ENCODE measurements at regions not wholly inside any gene's neighbourhood (a gene's known extent, or its start where the extent isn't known, plus 50 kb on each side); places are given as distances from the start of the nearest gene placed in this dataset.

GRCh38 chr17:72025113-72025512 is 95.7 kb upstream of the SOX9 start:
- DNase-seq: no peak

GRCh38 chr17:72030067-72030899 is 90.5 kb upstream of the SOX9 start:
- peak; percentile 42 to 56 for DNase-seq

GRCh38 chr17:72031219-72031884 is 89.5 kb upstream of the SOX9 start:
- no peak for DNase-seq

DNA sequence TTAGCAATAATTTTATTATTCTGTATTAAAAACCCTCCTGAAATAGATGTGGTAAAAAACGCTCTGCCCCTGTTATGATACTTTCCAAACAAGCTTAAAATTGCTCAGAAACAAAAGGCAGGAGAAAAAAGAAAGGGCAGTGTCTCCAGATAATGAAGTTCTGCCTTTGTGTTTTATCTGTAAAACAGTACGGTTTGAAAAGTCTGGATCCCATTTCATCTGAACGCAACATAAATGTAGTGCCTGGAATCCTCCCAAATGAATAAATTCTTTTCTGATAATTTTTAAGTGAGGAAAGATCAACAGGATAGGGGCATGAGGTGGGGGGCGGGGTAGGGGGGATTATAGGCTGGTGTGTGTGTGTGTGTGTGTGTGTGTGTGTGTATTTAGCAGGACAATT is 87.5 kb upstream of the SOX9 start:
- DNase-seq: no peak

GRCh38 chr17:72034000-72034399 is 86.8 kb upstream of the SOX9 start:
- no peak for DNase-seq

- no peak for DNase-seq
Measured at GRCh38 chr17:72038427-72038826, 82.4 kb upstream of the SOX9 start.

GRCh38 chr17:72039490-72039889 is 81.3 kb upstream of the SOX9 start:
- DNase-seq: no peak

GRCh38 chr17:72046178-72046577 is 74.6 kb upstream of the SOX9 start:
- no peak for DNase-seq

GRCh38 chr17:72046643-72047612 is 73.9 kb upstream of the SOX9 start:
- DNase-seq: no peak

DNA sequence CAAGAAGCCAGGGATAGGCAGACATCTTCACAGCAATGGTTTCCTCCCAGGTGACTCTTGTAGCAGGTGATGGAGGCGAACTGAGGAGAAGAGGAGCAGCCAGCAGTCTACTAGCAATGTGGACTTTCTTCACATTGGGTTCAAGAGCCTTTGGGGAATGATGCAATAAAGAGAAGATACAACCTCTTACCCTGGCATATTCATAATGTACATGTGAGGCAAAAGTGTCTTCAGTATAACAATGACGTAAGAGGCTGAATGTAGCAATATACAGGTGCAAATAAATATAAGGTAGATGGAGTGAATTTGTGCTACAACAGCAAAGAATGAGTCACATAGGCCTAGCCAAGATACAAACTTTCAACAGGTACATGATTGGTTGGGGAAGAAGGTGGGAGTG is 70.9 kb upstream of the SOX9 start:
- no peak for DNase-seq

DNA sequence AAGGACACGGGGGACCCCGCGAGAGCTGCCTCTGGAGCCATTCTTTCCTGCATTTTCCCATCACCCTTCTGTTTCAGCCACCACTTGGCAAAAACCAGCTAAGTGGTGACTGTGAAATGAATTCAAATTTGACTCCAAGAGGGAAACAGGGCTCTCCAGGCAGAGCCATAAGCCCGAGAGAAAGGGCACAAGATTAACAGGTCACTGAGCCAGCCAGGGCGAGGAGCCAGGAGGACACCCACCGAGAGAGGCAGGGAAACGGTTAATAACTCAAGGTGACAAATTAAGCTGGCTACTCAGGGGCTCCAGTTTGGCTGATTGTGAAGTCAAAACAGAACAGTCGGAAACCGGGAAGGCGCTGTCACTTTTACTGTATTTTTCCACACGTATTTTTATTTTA is 67.8 kb upstream of the SOX9 start:
- no peak for DNase-seq

- no peak for DNase-seq
Measured at GRCh38 chr17:72053449-72053848, 67.4 kb upstream of the SOX9 start.

DNA sequence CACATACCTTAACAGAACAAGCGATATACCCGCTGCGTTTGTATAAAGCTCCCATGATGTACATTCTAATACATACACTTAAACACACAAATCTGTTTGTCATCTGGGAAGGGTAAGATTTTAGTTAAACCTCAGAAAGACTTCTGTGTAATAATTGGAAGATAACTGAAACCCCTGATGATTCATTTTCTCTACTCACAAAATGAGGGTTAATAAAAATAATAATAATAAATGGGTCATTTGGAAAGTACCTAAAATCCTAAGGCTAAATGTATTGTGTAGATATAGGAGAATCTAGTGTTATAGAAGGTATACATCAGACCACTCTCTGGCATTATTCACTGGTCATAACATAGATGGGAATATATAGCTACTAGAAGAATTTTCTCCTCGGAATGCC is 64.7 kb upstream of the SOX9 start:
- DNase-seq: no peak

- DNase-seq: no peak
Measured at GRCh38 chr17:72056727-72057290, 64.0 kb upstream of the SOX9 start.

- no peak for DNase-seq
Measured at GRCh38 chr17:72060084-72060483, 60.7 kb upstream of the SOX9 start.

DNA sequence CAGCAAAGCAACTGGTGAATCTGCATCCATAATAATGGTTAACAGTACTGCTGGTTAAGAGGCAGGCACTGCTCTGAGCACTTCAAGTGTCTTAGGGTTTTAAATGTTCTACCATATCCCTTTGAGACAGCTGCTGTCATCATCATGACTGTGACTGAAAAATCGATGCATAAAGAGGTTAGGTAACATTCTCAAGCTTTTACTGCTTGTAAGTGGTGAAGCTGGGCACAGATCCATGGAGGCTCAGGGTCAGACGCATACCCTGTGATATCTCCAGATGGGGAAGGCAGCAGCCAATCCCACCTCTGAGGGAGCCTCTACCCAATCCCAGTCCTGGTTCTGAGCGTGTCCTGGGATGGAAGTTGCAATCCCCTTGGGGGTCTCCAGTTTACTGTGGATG is 57.6 kb upstream of the SOX9 start:
- no peak for DNase-seq

DNA sequence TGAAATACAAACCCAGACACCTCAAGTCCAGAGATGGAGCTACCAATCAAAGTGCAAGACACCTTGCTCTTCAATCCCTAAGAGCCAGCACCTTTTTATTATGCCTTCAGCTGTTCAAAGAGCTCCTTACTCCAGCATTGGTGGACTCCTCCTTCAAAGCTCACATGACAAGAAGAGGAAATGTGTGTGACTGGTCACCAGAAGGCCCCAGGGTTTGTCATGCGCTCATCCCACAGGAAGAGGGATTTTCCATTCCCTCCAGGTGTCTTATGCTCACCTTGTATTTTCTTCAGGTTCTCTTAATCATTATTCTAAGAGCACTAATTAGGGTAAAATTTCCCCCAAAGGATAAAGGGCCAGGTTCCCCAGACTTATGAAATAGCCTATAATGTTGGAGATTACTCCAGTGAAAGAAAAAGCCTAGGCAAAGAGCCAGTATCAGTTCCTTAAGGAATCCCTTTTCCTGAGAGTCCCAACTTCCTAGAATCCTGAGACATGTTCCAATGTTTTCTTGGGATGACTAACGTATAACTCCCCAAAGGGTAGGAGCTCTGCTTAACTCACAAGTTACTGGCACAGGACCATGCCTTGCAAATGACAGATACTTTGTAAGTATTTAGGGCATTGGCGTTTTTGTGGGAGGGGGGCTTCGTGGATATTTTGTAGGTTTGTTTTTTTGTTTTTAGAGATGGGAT is 56.9 kb upstream of the SOX9 start:
- no peak for DNase-seq

- DNase-seq: no peak
Measured at GRCh38 chr17:72064606-72065193, 56.1 kb upstream of the SOX9 start.

GRCh38 chr17:72065556-72065955 is 55.3 kb upstream of the SOX9 start:
- no peak for DNase-seq

DNA sequence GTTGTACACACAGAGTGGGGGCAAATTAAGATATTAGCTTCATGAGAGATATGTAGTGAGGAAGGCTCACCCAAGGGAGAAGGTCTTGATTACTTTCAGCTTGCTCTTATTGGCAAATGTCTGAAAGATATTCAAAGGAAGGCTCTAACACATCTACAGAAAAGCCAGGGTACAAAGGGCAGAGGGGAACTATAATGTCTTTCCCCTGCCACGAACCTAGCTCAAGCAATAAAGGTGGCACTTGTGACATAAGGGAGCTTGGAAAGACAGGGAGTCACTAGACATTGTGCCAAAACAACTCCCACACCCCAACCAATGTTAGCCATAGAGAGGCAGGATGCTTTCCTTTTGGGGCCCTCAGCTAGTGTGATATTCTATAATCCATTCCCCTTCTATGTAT is 52.2 kb upstream of the SOX9 start:
- DNase-seq: no peak

DNA sequence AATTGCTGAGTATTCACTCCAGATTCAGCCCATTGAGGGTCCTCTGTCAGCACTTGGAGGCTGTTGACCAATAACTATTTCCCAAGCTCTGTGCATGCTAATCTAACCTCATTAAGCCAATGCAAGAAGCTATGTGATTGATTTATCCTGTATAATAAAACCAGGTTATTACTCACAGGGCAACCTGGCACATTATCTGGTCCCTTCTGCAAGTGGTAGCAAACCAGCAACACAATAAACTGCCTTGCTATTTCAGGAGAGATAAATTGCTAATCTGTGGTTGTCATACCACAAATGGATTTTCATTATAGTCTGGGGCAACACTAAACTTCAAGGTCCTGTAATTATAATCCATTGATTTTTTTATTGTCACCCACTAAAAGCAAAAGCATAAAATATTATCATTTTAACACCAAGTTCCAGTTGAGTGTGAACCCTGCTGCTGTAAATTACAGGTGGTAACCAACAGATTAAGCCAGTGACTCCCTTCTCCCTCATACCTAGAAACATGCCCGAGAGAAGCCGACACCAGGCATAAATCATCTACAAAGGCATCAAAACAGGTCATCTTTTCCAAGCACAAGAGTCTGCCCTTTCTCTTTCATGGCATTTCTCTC is 51.1 kb upstream of the SOX9 start:
- DNase-seq: no peak
